Keratinocyte (primary cell): ENCODE measurements at regions not wholly inside any gene's neighbourhood (a gene's known extent, or its start where the extent isn't known, plus 50 kb on each side); places are given as distances from the start of the nearest gene placed in this dataset.

Source experiments
- DNase-seq: peaks from one replicate; pipeline ENCODE4 v3.0.0-alpha.2; 2011; ENCODE audit warnings: low read depth, missing footprints, low spot score
- FAIRE-seq: peaks from 2 replicates; lab custom pipeline; 2011; peaks lifted over from hg19 to GRCh38; lab: Jason Lieb, UNC
- H2AFZ ChIP-seq: 2 replicates; pipeline ENCODE4 v1.6.0; 2012; ENCODE audit warnings: low read length, control low read depth, inconsistent platforms; ENCODE audit not compliant: control insufficient read depth
- H3K27ac ChIP-seq: 2 replicates; pipeline ENCODE4 v1.5.1; 2011; ENCODE audit warnings: low read length; ENCODE audit not compliant: control insufficient read depth, insufficient read depth
- H3K27me3 ChIP-seq: 3 replicates; pipeline ENCODE4 v1.6.0; 2011; ENCODE audit warnings: low read length; ENCODE audit not compliant: control insufficient read depth, insufficient read depth; ENCODE audit errors: extremely low read depth
- H3K36me3 ChIP-seq, 2 experiments: 2 replicates in 1 of 2; 3 replicates in 1 of 2; pipeline ENCODE4 v1.5.1; 2011; ENCODE audit warnings: low read length in 2 of 2, mild to moderate bottlenecking in 1 of 2; ENCODE audit not compliant: control insufficient read depth in 2 of 2, insufficient read depth in 2 of 2; ENCODE audit errors: extremely low read depth in 1 of 2
- H3K4me1 ChIP-seq: 3 replicates; pipeline ENCODE4 v1.5.1; 2011; ENCODE audit warnings: low read length; ENCODE audit not compliant: control insufficient read depth, insufficient read depth; ENCODE audit errors: extremely low read depth
- H3K4me2 ChIP-seq: 3 replicates; pipeline ENCODE4 v1.6.0; 2011; ENCODE audit warnings: low read depth, low read length; ENCODE audit not compliant: control insufficient read depth, insufficient read depth; ENCODE audit errors: extremely low read depth
- H3K4me3 ChIP-seq, 3 experiments: fragments of 200-600 bp in 1 of 3; sonication (generic) in 1 of 3; 2 replicates in 2 of 3; 3 replicates in 1 of 3; pipeline ENCODE4 v1.5.1; 2011 to 2016; ENCODE audit warnings: low read length in 3 of 3, mild to moderate bottlenecking in 3 of 3, control low read depth in 2 of 3, inconsistent platforms in 1 of 3, low read depth in 1 of 3, mixed read lengths in 1 of 3, mixed run types in 1 of 3, moderate library complexity in 1 of 3; ENCODE audit not compliant: control insufficient read depth in 2 of 3, insufficient read depth in 2 of 3; ENCODE audit errors: extremely low read depth in 1 of 3
- H3K79me2 ChIP-seq: 2 replicates; pipeline ENCODE4 v1.6.0; 2012; ENCODE audit warnings: low read length; ENCODE audit not compliant: control insufficient read depth, insufficient read depth
- H3K9ac ChIP-seq: 3 replicates; pipeline ENCODE4 v1.6.0; 2011; ENCODE audit warnings: low read length; ENCODE audit not compliant: control insufficient read depth, insufficient read depth; ENCODE audit errors: extremely low read depth
- H3K9me1 ChIP-seq: 3 replicates; pipeline ENCODE4 v1.6.0; 2011; ENCODE audit warnings: low read length; ENCODE audit not compliant: control insufficient read depth, insufficient read depth; ENCODE audit errors: extremely low read depth
- H3K9me3 ChIP-seq: 2 replicates; pipeline ENCODE4 v1.5.1; 2012; ENCODE audit warnings: low read depth, low read length; ENCODE audit not compliant: control insufficient read depth
- H4K20me1 ChIP-seq: 3 replicates; pipeline ENCODE4 v1.6.0; 2011; ENCODE audit warnings: low read length; ENCODE audit not compliant: control insufficient read depth, insufficient read depth; ENCODE audit errors: extremely low read depth
- EZH2 ChIP-seq: IDR thresholded peaks from one replicate; pipeline ENCODE4 v1.6.1; 2012; ENCODE audit warnings: inconsistent platforms, mild to moderate bottlenecking, low read length, moderate library complexity
- dilution Hi-C: fragments of 300-500 bp; cut with MboI; formaldehyde crosslinking; loops from one replicate; pipeline ENCODE4 v1.7.0; 2020; ENCODE audit warnings: low sequenced_read_pairs; ENCODE audit not compliant: extremely low pct_ligation_motif_present
- TF ChIP-seq, protein P1 (sequence below), 3 experiments: IDR thresholded peaks in 1 of 3; conservative IDR thresholded peaks in 1 of 3; optimal IDR thresholded peaks in 1 of 3; 2 replicates in 2 of 3; 3 replicates in 1 of 3; pipeline versions ENCODE3 to v1.5.1; 2011; ENCODE audit warnings: low read length in 3 of 3, mild to moderate bottlenecking in 3 of 3, moderate library complexity in 2 of 3, control low read depth in 1 of 3, inconsistent platforms in 1 of 3; ENCODE audit not compliant: insufficient read depth in 2 of 3; ENCODE audit errors: extremely low read depth in 1 of 3

DNA sequence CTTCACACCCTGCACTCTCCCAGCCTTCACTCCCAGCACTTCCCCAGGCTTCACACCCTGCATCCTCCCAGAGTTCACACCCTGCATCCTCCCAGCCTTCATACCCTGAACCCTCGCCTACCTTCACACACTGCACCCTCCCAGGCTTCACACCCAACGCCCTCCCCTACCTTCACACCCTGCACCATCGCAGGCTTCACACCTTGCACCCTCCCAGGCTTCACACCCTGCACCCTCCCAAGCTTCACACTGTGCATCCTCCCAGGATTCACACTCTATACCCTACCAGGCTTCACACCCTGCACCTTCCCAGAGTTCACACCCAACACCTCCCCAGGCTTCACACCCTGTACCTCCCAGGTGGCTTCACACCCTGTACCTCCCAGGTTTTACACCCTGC lies 448.7 kb upstream of the MYT1L start:
- Histone ChIP-seq H3K27me3 (no peaks in the 10 kb centered on the region), H3K4me2 (no peak overlapping the region), H3K9me1 (no peaks in the 10 kb centered on the region), H3K36me3 (no peaks in the 10 kb centered on the region), H3K4me1 (no peaks in the 10 kb centered on the region), H3K27ac (no peak overlapping the region), H3K9me3 (no peaks in the 10 kb centered on the region), H4K20me1 (no peaks in the 10 kb centered on the region), H3K9ac (no peak overlapping the region), H3K79me2 (no peaks in the 10 kb centered on the region), H3K4me3 (no peak overlapping the region), H2AFZ (no peak overlapping the region)
- DNase-seq (no peak), FAIRE-seq (no peak)
- dilution Hi-C loops = no loop called here
- TF ChIP-seq EZH2 = no peak
- TF ChIP-seq, protein P1, sequence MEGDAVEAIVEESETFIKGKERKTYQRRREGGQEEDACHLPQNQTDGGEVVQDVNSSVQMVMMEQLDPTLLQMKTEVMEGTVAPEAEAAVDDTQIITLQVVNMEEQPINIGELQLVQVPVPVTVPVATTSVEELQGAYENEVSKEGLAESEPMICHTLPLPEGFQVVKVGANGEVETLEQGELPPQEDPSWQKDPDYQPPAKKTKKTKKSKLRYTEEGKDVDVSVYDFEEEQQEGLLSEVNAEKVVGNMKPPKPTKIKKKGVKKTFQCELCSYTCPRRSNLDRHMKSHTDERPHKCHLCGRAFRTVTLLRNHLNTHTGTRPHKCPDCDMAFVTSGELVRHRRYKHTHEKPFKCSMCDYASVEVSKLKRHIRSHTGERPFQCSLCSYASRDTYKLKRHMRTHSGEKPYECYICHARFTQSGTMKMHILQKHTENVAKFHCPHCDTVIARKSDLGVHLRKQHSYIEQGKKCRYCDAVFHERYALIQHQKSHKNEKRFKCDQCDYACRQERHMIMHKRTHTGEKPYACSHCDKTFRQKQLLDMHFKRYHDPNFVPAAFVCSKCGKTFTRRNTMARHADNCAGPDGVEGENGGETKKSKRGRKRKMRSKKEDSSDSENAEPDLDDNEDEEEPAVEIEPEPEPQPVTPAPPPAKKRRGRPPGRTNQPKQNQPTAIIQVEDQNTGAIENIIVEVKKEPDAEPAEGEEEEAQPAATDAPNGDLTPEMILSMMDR (optimal IDR thresholded peaks at IDR 0.05 in 1 of 3, IDR thresholded peaks at IDR 0.05 in 1 of 3, conservative IDR thresholded peaks at IDR 0.05 in 1 of 3; ENCODE audit: extremely low read depth in 1 of 3, insufficient read depth in 2 of 3, low read length in 3 of 3) = no peak

DNA sequence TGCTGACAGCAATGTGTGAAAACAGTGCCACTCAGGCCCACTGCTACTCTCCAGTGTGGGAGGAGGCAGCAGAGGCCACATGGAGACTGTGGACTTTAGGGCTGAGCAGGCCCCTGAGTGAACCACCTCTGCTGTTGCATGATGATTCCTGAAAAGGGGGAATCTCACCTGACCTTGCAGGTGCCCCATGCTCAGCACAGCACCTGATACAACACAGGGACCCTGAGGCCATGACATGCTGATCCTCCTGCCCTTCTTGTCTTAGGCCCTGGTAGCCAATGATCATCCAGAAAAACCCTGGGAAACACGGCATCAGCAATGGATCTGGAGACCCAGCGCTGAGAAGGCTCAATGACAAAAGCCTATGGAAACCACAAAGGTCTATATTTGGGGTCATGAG lies 446.8 kb upstream of the MYT1L start:
- Histone ChIP-seq H3K27ac (no peak overlapping the region), H3K27me3 (no peaks in the 10 kb centered on the region), H3K9ac (no peak overlapping the region), H3K4me2 (no peak overlapping the region), H4K20me1 (no peaks in the 10 kb centered on the region), H2AFZ (no peak overlapping the region), H3K36me3 (no peaks in the 10 kb centered on the region), H3K4me1 (no peaks in the 10 kb centered on the region), H3K9me3 (no peaks in the 10 kb centered on the region), H3K4me3 (no peak overlapping the region), H3K79me2 (no peaks in the 10 kb centered on the region), H3K9me1 (no peaks in the 10 kb centered on the region)
- DNase-seq (no peak), FAIRE-seq (no peak)
- TF ChIP-seq, protein P1 (optimal IDR thresholded peaks at IDR 0.05 in 1 of 3, IDR thresholded peaks at IDR 0.05 in 1 of 3, conservative IDR thresholded peaks at IDR 0.05 in 1 of 3; ENCODE audit: extremely low read depth in 1 of 3, insufficient read depth in 2 of 3, low read length in 3 of 3) = no peak
- no peak for TF ChIP-seq EZH2
- dilution Hi-C loops = no loop called here
